HCT116 (cell line): ENCODE measurements at regions not wholly inside any gene's neighbourhood (a gene's known extent, or its start where the extent isn't known, plus 50 kb on each side); places are given as distances from the start of the nearest gene placed in this dataset.

ENCODE experiments used
- ATAC-seq: fragments of 200-7000 bp; cut with Tn5 transposase; 2 replicates; pipeline ENCODE4 v1.9.1; 2020; ENCODE audit warnings: mild to moderate bottlenecking, moderate library complexity
- BruUV-seq: library from RNA; stranded (reverse); fragments of 400-500 nt; replicated peaks from 2 replicates; lab custom pipeline; 2021; lab: Mats Ljungman, UMichigan
- CTCF ChIA-PET: fragments of 300-600 bp; sonication (Branson Sonifier 250); formaldehyde crosslinking; loops from one replicate; lab custom pipeline; 2021; ENCODE audit warnings: antibody characterized with exemption; lab: Charles Lee
- POLR2A ChIA-PET: fragments of 300-600, 350-600 bp; sonication (Branson Sonifier 250); formaldehyde crosslinking; loops from one replicate; lab custom pipeline; 2021; ENCODE audit warnings: antibody characterized with exemption; lab: Charles Lee
- RAD21 ChIA-PET, 2 experiments: fragments of 300-600 bp; sonication (Branson Sonifier 250); formaldehyde crosslinking; loops; one replicate each; lab custom pipeline; 2023; ENCODE audit warnings: low total read pairs in 2 of 2; ENCODE audit not compliant: uncharacterized antibody in 2 of 2, unreplicated experiment in 2 of 2, low non-redundant PET in 1 of 2; lab: Charles Lee
- DNase-seq: peaks from one replicate; pipeline ENCODE4 v3.0.0-alpha.2; 2010; ENCODE audit warnings: low read depth, low spot score
- H2AFZ ChIP-seq: fragments of 200-600 bp; shearing (Covaris generic), sonication (generic); 2 replicates; pipeline ENCODE4 v1.6.1; 2017; ENCODE audit warnings: low read depth, mixed run types, mixed read lengths, antibody characterized with exemption, low read length; ENCODE audit not compliant: poor library complexity, severe bottlenecking
- H3K27ac ChIP-seq: 2 replicates; pipeline ENCODE4 v1.5.1; 2012; ENCODE audit warnings: low read depth, low read length
- H3K27me3 ChIP-seq: fragments of 200-600 bp; sonication (generic); 2 replicates; pipeline ENCODE4 v1.6.1; 2016; ENCODE audit warnings: mixed run types, low read length, mixed read lengths; ENCODE audit not compliant: insufficient read depth
- H3K36me3 ChIP-seq, 2 experiments: fragments of 200-500 bp in 1 of 2; fragments of 200-600 bp in 1 of 2; sonication (Bioruptor generic) in 1 of 2; sonication (generic) in 1 of 2; 2 replicates each; pipeline versions ENCODE4 v1.5.1 to v1.6.1; 2014 to 2016; ENCODE audit warnings: low read length in 2 of 2, inconsistent platforms in 1 of 2, mixed read lengths in 1 of 2, mixed run types in 1 of 2; ENCODE audit not compliant: insufficient read depth in 2 of 2, control insufficient read depth in 1 of 2
- H3K4me1 ChIP-seq, 2 experiments: fragments of 200-600 bp in 1 of 2; sonication (generic) in 1 of 2; 2 replicates each; pipeline versions ENCODE4 v1.5.1 to v1.6.1; 2012 to 2017; ENCODE audit warnings: low read length in 2 of 2, inconsistent platforms in 1 of 2, mild to moderate bottlenecking in 1 of 2, mixed read lengths in 1 of 2, mixed run types in 1 of 2, moderate library complexity in 1 of 2; ENCODE audit not compliant: insufficient read depth in 2 of 2, control insufficient read depth in 1 of 2
- H3K4me2 ChIP-seq: fragments of 200-600 bp; sonication (generic); 2 replicates; pipeline ENCODE4 v1.6.1; 2017; ENCODE audit warnings: mixed run types, low read length, mixed read lengths
- H3K4me3 ChIP-seq, 2 experiments: fragments of 200-600 bp in 1 of 2; sonication (generic) in 1 of 2; replicated peaks in 1 of 2; 2 replicates each; pipeline ENCODE4 v1.5.1; 2011 to 2016; ENCODE audit warnings: low read length in 2 of 2, control low read depth in 1 of 2, low read depth in 1 of 2, mild to moderate bottlenecking in 1 of 2, mixed read lengths in 1 of 2, mixed run types in 1 of 2
- H3K79me2 ChIP-seq: fragments of 200-600 bp; sonication (generic); 2 replicates; pipeline ENCODE4 v1.6.1; 2017; ENCODE audit warnings: mild to moderate bottlenecking, mixed run types, low read length, moderate library complexity, mixed read lengths; ENCODE audit not compliant: insufficient read depth
- H3K9ac ChIP-seq: fragments of 200-600 bp; sonication (generic); 2 replicates; pipeline ENCODE4 v1.6.1; 2016; ENCODE audit warnings: low read length, mixed read lengths
- H3K9me2 ChIP-seq: fragments of 200-600 bp; sonication (generic), shearing (Covaris generic); 2 replicates; pipeline ENCODE4 v1.6.1; 2017; ENCODE audit warnings: mixed run types, mild to moderate bottlenecking, moderate library complexity; ENCODE audit not compliant: insufficient read depth
- H3K9me3 ChIP-seq, 2 experiments: fragments of 200-500 bp in 1 of 2; fragments of 200-600 bp in 1 of 2; sonication (Bioruptor generic) in 1 of 2; sonication (generic) in 1 of 2; 2 replicates each; pipeline ENCODE4 v1.6.1; 2014 to 2017; ENCODE audit warnings: low read length in 2 of 2, mixed read lengths in 2 of 2, inconsistent platforms in 1 of 2, low read depth in 1 of 2, mild to moderate bottlenecking in 1 of 2, mixed run types in 1 of 2, moderate library complexity in 1 of 2; ENCODE audit not compliant: control insufficient read depth in 1 of 2, insufficient read depth in 1 of 2
- H4K20me1 ChIP-seq: fragments of 200-600 bp; sonication (generic), shearing (Covaris generic); 2 replicates; pipeline ENCODE4 v1.6.1; 2017; ENCODE audit warnings: mixed run types, mild to moderate bottlenecking, moderate library complexity; ENCODE audit not compliant: insufficient read depth
- CBX3 ChIP-seq: IDR thresholded peaks from 2 replicates; pipeline ENCODE4 v1.6.1; 2012; ENCODE audit warnings: low read depth
- EGR1 ChIP-seq: IDR thresholded peaks from 2 replicates; pipeline ENCODE4 v1.6.1; 2012; ENCODE audit warnings: low read depth
- ELF1 ChIP-seq: IDR thresholded peaks from 2 replicates; pipeline ENCODE4 v1.6.1; 2012; ENCODE audit warnings: low read depth, borderline replicate concordance
- EZH2 ChIP-seq: fragments of 200-600 bp; sonication (generic); IDR thresholded peaks from 2 replicates; pipeline ENCODE4 v1.6.1; 2017; ENCODE audit warnings: antibody characterized with exemption, mixed run types
- EZH2phosphoT487 ChIP-seq: fragments of 200-600 bp; IDR thresholded peaks from 2 replicates; pipeline ENCODE4 v1.6.1; 2018; ENCODE audit warnings: antibody characterized with exemption, borderline replicate concordance
- JUND ChIP-seq: IDR thresholded peaks from 2 replicates; pipeline ENCODE4 v1.6.1; 2012
- POLR2AphosphoS5 ChIP-seq: IDR thresholded peaks from 2 replicates; pipeline ENCODE4 v1.6.1; 2011; ENCODE audit warnings: mild to moderate bottlenecking, low read depth, low read length, moderate library complexity
- SIN3A ChIP-seq: IDR thresholded peaks from 2 replicates; pipeline ENCODE4 v1.6.1; 2012; ENCODE audit warnings: low read depth
- SP1 ChIP-seq: IDR thresholded peaks from 2 replicates; pipeline ENCODE4 v1.6.1; 2012; ENCODE audit warnings: low read depth
- TCF7L2 ChIP-seq: IDR thresholded peaks from 2 replicates; pipeline ENCODE4 v1.7.0; 2011; ENCODE audit warnings: borderline replicate concordance, inconsistent platforms; ENCODE audit not compliant: insufficient read depth, insufficient read length; ENCODE audit errors: extremely low read depth
- YY1 ChIP-seq: IDR thresholded peaks from 2 replicates; pipeline ENCODE4 v1.6.1; 2011; ENCODE audit warnings: low read length, low read depth, moderate library complexity, mild to moderate bottlenecking; ENCODE audit not compliant: insufficient replicate concordance; ENCODE audit errors: extremely low read depth
- ZFX ChIP-seq: fragments of 450-650 bp; IDR thresholded peaks from 2 replicates; pipeline ENCODE4 v1.6.1; 2017
- intact Hi-C: fragments of 100-400 bp; cut with micrococcal nuclease; formaldehyde crosslinking; loops from 2 replicates; pipeline ENCODE4 v1.10.0; 2022
- TF ChIP-seq, protein P1 (sequence below): IDR thresholded peaks from 2 replicates; pipeline ENCODE4 v1.6.1; 2012
- TF ChIP-seq, protein P2 (sequence below), 3 experiments: fragments of 200-600 bp in 1 of 3; sonication (generic) in 1 of 3; IDR thresholded peaks in 2 of 3; conservative IDR thresholded peaks in 1 of 3; 2 replicates each; pipeline ENCODE4 v1.5.1; 2012 to 2017; ENCODE audit warnings: low read depth in 2 of 3, low read length in 2 of 3, antibody characterized with exemption in 1 of 3, borderline replicate concordance in 1 of 3, control low read depth in 1 of 3, mild to moderate bottlenecking in 1 of 3, mixed read lengths in 1 of 3, mixed run types in 1 of 3, moderate library complexity in 1 of 3; ENCODE audit not compliant: insufficient read depth in 1 of 3
- TF ChIP-seq, protein P3 (sequence below): IDR thresholded peaks from 2 replicates; pipeline ENCODE4 v1.6.1; 2012
- TF ChIP-seq, protein P4 (sequence below): IDR thresholded peaks from 2 replicates; pipeline ENCODE4 v1.6.1; 2012; ENCODE audit warnings: low read depth

DNA sequence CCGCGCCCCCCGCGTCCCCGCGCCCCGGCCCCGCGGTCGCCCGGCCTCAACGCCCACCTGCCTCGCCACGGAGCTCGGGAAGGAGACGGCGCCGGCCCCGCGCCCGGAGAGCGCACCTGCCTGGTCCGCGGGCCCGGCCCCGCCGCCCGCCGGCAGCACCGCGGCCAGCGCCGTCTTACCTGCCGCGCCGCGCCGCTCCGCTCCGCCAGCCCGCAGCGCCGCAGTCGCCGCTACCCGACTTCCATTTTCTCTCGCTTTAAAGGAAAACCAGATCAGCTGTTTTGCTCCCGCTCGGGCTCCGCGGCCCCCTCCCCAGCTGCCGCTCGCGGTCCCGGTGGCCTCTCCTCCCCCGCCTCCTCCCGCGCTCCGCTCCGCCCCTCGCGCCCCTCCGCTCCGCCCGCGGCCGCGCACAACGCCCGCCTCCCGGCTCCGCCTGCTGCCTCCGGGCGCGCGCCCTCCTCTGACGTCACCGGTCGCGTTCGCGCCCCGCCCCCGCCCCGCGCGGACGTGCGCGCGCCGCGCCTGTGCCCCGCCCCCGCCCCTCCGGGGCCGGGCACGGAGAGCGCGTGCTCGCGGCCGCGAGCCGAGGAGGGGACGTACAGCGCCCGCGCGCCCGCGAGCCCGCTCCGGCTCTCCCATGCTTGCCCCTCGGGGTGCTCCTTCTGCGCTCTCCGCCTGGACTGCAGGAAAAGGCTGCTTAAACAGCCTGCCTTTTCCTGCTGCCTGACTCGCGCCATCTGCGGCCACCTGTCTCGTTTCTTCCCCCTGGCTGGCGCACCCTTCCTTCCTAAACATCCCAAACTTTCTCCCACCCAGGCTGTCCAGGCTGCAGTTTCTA is 159.8 kb upstream of the CHRNA7 start, which contains the start of gene OTUD7A:
TSS of gene OTUD7A (minus strand) at position 346 of the 838 bp plus-strand sequence.
- Histone ChIP-seq H3K36me3 (no peaks in the 10 kb centered on the region), H3K79me2 (no peaks in the 10 kb centered on the region), H3K4me3 (peak within 1 kb of the TSS; percentile 43 to 55), H2AFZ (no peak within 1 kb of the TSS), H3K4me1 (peaks cover 2 to 5% of the 10 kb centered on the region in 2 experiments; a peak in 2 of 4 replicates), H3K27ac (peak within 1 kb of the TSS; percentile 41; the same call in 1 of the 2 replicates), H4K20me1 (no peaks in the 10 kb centered on the region), H3K27me3 (no peaks in the 10 kb centered on the region), H3K9ac (peak within 1 kb of the TSS; percentile 41; the same call in 1 of the 2 replicates), H3K4me2 (peak within 1 kb of the TSS; percentile 83), H3K9me3 (no peaks in the 10 kb centered on the region), H3K9me2 (no peaks in the 10 kb centered on the region)
- DNase-seq (peak; percentile 48), ATAC-seq (peak; percentile 91)
- intact Hi-C loops = no loop called here
- RAD21 ChIA-PET = no interaction called here
- no peak for TF ChIP-seq SIN3A
- TF ChIP-seq JUND = no peak
- TF ChIP-seq, protein P1, sequence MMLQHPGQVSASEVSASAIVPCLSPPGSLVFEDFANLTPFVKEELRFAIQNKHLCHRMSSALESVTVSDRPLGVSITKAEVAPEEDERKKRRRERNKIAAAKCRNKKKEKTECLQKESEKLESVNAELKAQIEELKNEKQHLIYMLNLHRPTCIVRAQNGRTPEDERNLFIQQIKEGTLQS = no peak
- no peak for TF ChIP-seq CBX3
- no peak for TF ChIP-seq YY1
- no peak for TF ChIP-seq TCF7L2
- no peak for TF ChIP-seq POLR2AphosphoS5
- TF ChIP-seq, protein P2, sequence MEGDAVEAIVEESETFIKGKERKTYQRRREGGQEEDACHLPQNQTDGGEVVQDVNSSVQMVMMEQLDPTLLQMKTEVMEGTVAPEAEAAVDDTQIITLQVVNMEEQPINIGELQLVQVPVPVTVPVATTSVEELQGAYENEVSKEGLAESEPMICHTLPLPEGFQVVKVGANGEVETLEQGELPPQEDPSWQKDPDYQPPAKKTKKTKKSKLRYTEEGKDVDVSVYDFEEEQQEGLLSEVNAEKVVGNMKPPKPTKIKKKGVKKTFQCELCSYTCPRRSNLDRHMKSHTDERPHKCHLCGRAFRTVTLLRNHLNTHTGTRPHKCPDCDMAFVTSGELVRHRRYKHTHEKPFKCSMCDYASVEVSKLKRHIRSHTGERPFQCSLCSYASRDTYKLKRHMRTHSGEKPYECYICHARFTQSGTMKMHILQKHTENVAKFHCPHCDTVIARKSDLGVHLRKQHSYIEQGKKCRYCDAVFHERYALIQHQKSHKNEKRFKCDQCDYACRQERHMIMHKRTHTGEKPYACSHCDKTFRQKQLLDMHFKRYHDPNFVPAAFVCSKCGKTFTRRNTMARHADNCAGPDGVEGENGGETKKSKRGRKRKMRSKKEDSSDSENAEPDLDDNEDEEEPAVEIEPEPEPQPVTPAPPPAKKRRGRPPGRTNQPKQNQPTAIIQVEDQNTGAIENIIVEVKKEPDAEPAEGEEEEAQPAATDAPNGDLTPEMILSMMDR (IDR thresholded peaks at IDR 0.05 in 2 of 3, conservative IDR thresholded peaks at IDR 0.05 in 1 of 3; ENCODE audit: borderline replicate concordance in 1 of 3, insufficient read depth in 1 of 3, low read depth in 2 of 3, low read length in 2 of 3) = no peak
- TF ChIP-seq ELF1 = no peak
- TF ChIP-seq EZH2 = no peak
- TF ChIP-seq, protein P3, sequence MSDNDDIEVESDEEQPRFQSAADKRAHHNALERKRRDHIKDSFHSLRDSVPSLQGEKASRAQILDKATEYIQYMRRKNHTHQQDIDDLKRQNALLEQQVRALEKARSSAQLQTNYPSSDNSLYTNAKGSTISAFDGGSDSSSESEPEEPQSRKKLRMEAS = no peak
- TF ChIP-seq EGR1 = peak; percentile 42; the same call in 1 of the 2 replicates
- no peak for TF ChIP-seq EZH2phosphoT487
- peak; percentile 48; the same call in 1 of the 2 replicates for TF ChIP-seq ZFX
- TF ChIP-seq, protein P4, sequence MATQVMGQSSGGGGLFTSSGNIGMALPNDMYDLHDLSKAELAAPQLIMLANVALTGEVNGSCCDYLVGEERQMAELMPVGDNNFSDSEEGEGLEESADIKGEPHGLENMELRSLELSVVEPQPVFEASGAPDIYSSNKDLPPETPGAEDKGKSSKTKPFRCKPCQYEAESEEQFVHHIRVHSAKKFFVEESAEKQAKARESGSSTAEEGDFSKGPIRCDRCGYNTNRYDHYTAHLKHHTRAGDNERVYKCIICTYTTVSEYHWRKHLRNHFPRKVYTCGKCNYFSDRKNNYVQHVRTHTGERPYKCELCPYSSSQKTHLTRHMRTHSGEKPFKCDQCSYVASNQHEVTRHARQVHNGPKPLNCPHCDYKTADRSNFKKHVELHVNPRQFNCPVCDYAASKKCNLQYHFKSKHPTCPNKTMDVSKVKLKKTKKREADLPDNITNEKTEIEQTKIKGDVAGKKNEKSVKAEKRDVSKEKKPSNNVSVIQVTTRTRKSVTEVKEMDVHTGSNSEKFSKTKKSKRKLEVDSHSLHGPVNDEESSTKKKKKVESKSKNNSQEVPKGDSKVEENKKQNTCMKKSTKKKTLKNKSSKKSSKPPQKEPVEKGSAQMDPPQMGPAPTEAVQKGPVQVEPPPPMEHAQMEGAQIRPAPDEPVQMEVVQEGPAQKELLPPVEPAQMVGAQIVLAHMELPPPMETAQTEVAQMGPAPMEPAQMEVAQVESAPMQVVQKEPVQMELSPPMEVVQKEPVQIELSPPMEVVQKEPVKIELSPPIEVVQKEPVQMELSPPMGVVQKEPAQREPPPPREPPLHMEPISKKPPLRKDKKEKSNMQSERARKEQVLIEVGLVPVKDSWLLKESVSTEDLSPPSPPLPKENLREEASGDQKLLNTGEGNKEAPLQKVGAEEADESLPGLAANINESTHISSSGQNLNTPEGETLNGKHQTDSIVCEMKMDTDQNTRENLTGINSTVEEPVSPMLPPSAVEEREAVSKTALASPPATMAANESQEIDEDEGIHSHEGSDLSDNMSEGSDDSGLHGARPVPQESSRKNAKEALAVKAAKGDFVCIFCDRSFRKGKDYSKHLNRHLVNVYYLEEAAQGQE = peak; percentile 48
- TF ChIP-seq SP1 = no peak
- no TSS peak for BruUV-seq
- CTCF ChIA-PET = no interaction called here
- POLR2A ChIA-PET = no interaction called here
